ENCODE measurements at regions not wholly inside any gene's neighbourhood (a gene's known extent, or its start where the extent isn't known, plus 50 kb on each side); places are given as distances from the start of the nearest gene placed in this dataset.

DNA sequence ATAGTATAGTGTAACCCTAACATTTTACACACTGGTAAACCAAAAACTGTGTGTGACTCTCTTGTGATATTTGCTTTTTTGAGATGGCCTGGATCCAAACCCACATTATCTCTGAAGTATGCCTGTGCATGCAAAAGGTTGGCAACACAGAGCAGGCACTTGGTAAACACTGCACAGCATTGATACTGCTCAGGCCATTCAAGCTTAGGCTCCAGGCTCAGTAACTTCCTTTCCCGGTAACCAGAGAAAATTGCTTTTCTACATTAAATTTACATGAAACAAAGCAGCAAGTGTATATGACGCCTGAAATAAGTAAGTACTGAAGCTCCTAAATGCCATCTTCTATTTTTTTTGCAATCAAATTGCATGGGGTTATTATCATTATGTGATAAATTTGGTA, 205.7 kb downstream of the EPM2A start:
- TF ChIP-seq RAD21 (IDR thresholded peaks at IDR 0.05; ENCODE audit: low read depth) (no peak), NFIC (IDR thresholded peaks at IDR 0.05) (no peak), YY1 (IDR thresholded peaks at IDR 0.05; ENCODE audit: low read depth) (no peak), TCF12 (IDR thresholded peaks at IDR 0.05; ENCODE audit: low read depth) (no peak), TEAD4 (IDR thresholded peaks at IDR 0.05) (no peak), ZBTB7A (IDR thresholded peaks at IDR 0.05; ENCODE audit: low read depth) (no peak), EGR1 (IDR thresholded peaks at IDR 0.05) (no peak), FOXM1 (IDR thresholded peaks at IDR 0.05; ENCODE audit: borderline replicate concordance, low read depth) (no peak)
- TF ChIP-seq, protein P1, sequence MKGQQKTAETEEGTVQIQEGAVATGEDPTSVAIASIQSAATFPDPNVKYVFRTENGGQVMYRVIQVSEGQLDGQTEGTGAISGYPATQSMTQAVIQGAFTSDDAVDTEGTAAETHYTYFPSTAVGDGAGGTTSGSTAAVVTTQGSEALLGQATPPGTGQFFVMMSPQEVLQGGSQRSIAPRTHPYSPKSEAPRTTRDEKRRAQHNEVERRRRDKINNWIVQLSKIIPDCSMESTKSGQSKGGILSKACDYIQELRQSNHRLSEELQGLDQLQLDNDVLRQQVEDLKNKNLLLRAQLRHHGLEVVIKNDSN (IDR thresholded peaks at IDR 0.05), result no peak

DNA sequence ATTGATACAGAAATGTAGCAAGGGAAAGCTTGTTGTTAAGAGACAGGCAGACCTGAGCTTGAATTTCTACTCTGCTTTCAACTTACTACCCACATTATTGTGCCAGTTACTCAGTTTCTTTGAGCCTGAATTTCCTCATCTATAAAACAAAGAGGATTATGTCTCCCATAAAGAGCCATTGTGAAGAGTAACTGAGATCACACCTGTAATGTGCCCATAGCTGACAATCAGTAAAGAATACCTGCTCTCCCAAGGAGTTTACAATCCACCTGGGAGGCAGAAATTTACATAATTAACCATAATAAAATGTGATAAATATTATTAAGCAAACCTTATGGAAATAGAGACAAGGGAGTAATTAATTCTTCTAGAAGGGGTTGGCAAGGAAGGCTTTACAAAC, 204.9 kb downstream of the EPM2A start:
- no peak for TF ChIP-seq RAD21 (IDR thresholded peaks at IDR 0.05; ENCODE audit: low read depth)
- TF ChIP-seq, protein P2, sequence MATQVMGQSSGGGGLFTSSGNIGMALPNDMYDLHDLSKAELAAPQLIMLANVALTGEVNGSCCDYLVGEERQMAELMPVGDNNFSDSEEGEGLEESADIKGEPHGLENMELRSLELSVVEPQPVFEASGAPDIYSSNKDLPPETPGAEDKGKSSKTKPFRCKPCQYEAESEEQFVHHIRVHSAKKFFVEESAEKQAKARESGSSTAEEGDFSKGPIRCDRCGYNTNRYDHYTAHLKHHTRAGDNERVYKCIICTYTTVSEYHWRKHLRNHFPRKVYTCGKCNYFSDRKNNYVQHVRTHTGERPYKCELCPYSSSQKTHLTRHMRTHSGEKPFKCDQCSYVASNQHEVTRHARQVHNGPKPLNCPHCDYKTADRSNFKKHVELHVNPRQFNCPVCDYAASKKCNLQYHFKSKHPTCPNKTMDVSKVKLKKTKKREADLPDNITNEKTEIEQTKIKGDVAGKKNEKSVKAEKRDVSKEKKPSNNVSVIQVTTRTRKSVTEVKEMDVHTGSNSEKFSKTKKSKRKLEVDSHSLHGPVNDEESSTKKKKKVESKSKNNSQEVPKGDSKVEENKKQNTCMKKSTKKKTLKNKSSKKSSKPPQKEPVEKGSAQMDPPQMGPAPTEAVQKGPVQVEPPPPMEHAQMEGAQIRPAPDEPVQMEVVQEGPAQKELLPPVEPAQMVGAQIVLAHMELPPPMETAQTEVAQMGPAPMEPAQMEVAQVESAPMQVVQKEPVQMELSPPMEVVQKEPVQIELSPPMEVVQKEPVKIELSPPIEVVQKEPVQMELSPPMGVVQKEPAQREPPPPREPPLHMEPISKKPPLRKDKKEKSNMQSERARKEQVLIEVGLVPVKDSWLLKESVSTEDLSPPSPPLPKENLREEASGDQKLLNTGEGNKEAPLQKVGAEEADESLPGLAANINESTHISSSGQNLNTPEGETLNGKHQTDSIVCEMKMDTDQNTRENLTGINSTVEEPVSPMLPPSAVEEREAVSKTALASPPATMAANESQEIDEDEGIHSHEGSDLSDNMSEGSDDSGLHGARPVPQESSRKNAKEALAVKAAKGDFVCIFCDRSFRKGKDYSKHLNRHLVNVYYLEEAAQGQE (IDR thresholded peaks at IDR 0.05; ENCODE audit: low read depth), result no peak
- no peak for TF ChIP-seq NFIC (IDR thresholded peaks at IDR 0.05)
- TF ChIP-seq FOXM1 (IDR thresholded peaks at IDR 0.05; ENCODE audit: borderline replicate concordance, low read depth), result no peak
- TF ChIP-seq, protein P3, sequence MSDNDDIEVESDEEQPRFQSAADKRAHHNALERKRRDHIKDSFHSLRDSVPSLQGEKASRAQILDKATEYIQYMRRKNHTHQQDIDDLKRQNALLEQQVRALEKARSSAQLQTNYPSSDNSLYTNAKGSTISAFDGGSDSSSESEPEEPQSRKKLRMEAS (IDR thresholded peaks at IDR 0.05), result no peak
- no peak for TF ChIP-seq ZBTB7A (IDR thresholded peaks at IDR 0.05; ENCODE audit: low read depth)
- no peak for TF ChIP-seq TCF12 (IDR thresholded peaks at IDR 0.05; ENCODE audit: low read depth)
- TF ChIP-seq TEAD4 (IDR thresholded peaks at IDR 0.05), result no peak
- no peak for TF ChIP-seq CEBPB (IDR thresholded peaks at IDR 0.05)

DNA sequence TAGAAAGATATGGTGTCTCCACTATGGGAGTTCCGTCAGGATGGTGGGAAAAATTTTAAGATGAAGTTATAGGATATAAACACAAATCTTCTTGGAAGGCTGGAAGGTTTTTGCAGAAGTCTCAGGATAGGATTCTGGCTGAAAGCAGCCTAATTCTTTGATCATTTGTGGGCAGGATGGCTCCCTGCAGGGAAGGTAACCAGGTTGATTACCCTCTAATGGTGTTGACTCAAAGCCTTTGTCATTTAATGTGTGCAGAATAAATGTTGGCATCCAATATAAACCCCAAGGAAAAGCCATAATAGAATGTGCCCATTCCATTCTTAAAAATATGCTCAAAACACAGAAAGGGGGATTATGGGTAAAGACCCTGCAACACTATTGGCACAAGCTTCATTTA, 204.3 kb downstream of the EPM2A start:
- TF ChIP-seq, protein P2 (IDR thresholded peaks at IDR 0.05; ENCODE audit: low read depth), result no peak
- no peak for TF ChIP-seq CEBPB (IDR thresholded peaks at IDR 0.05)
- TF ChIP-seq EGR1 (IDR thresholded peaks at IDR 0.05), result no peak
- no peak for TF ChIP-seq ZBTB7A (IDR thresholded peaks at IDR 0.05; ENCODE audit: low read depth)
- TF ChIP-seq TAF1 (IDR thresholded peaks at IDR 0.05; ENCODE audit: low read depth), result no peak
- TF ChIP-seq FOXM1 (IDR thresholded peaks at IDR 0.05; ENCODE audit: borderline replicate concordance, low read depth), result no peak
- TF ChIP-seq CREB1 (IDR thresholded peaks at IDR 0.05; ENCODE audit: low read depth), result no peak
- TF ChIP-seq, protein P1 (IDR thresholded peaks at IDR 0.05), result no peak
- TF ChIP-seq YY1 (IDR thresholded peaks at IDR 0.05; ENCODE audit: low read depth), result no peak
- no peak for TF ChIP-seq RAD21 (IDR thresholded peaks at IDR 0.05; ENCODE audit: low read depth)
- no peak for TF ChIP-seq TEAD4 (IDR thresholded peaks at IDR 0.05)
- TF ChIP-seq TCF12 (IDR thresholded peaks at IDR 0.05; ENCODE audit: low read depth), result no peak
- TF ChIP-seq NFIC (IDR thresholded peaks at IDR 0.05), result no peak

DNA sequence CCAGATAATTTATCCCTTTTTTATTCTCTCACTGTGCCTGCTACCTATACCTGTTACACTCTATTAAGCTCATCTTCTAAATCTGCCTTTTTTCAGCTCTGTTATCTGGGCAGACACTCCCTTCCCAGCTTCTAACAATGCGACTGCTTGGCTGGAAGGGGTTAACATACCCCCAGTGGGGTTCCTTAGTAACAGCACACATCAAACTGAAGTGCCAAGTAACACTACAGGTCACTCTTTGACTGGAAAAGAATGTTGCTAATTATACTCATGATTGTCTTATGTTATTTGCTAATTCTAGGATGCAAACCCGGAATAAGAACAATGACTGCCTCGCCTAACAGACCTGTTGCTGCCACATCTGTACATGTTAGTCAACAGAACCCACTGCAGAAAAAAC, 203.5 kb downstream of the EPM2A start:
- TF ChIP-seq CREB1 (IDR thresholded peaks at IDR 0.05; ENCODE audit: low read depth) (no peak), TEAD4 (IDR thresholded peaks at IDR 0.05) (no peak), RAD21 (IDR thresholded peaks at IDR 0.05; ENCODE audit: low read depth) (no peak), EP300 (IDR thresholded peaks at IDR 0.05; ENCODE audit: borderline replicate concordance) (no peak), CEBPB (IDR thresholded peaks at IDR 0.05) (no peak), TCF12 (IDR thresholded peaks at IDR 0.05; ENCODE audit: low read depth) (no peak), ZBTB7A (IDR thresholded peaks at IDR 0.05; ENCODE audit: low read depth) (no peak), EGR1 (IDR thresholded peaks at IDR 0.05) (no peak), YY1 (IDR thresholded peaks at IDR 0.05; ENCODE audit: low read depth) (no peak), TAF1 (IDR thresholded peaks at IDR 0.05; ENCODE audit: low read depth) (no peak), FOXM1 (IDR thresholded peaks at IDR 0.05; ENCODE audit: borderline replicate concordance, low read depth) (no peak), NFIC (IDR thresholded peaks at IDR 0.05) (no peak)
- TF ChIP-seq, protein P3 (IDR thresholded peaks at IDR 0.05), result no peak
- TF ChIP-seq, protein P2 (IDR thresholded peaks at IDR 0.05; ENCODE audit: low read depth), result no peak
- TF ChIP-seq, protein P1 (IDR thresholded peaks at IDR 0.05), result no peak
